ENCODE measurements at regions not wholly inside any gene's neighbourhood (a gene's known extent, or its start where the extent isn't known, plus 50 kb on each side); places are given as distances from the start of the nearest gene placed in this dataset.

GRCh38 chr5:36505021-36505420, 101.4 kb upstream of the SLC1A3 start:
- TF ChIP-seq CTCF (IDR thresholded peaks at IDR 0.05; ENCODE audit: low read length) = no peak
- TF ChIP-seq EZH2 (optimal IDR thresholded peaks at IDR 0.05; ENCODE audit: low read depth, low read length) = no peak
